ENCODE measurements at regions not wholly inside any gene's neighbourhood (a gene's known extent, or its start where the extent isn't known, plus 50 kb on each side); places are given as distances from the start of the nearest gene placed in this dataset.
"Not testable (repeated sequence)": the region's sequence is repeated elsewhere in the genome, so short reads cannot be mapped to it uniquely, and the experiment has no call there.

GRCh38 chr16:50449800-50450199 lies 81.0 kb upstream of the BRD7 start:
- H3K4me1 ChIP-seq (ENCODE audit: control insufficient read depth, insufficient read depth, low read depth, low read length) = peaks cover 1% of the 10 kb centered on the region
- no peak overlapping the region for H2BK5ac ChIP-seq (ENCODE audit: low read depth, low read length, poor library complexity, severe bottlenecking)
- 45% methylated on average over 5 of the region's 6 CpGs for WGBS
- H2BK120ac ChIP-seq (ENCODE audit: low read depth, low read length) = no peak overlapping the region
- no peak for DNase-seq
- peaks cover 34 to 40% of the 10 kb centered on the region in 2 experiments for H3K27me3 ChIP-seq (ENCODE audit: control insufficient read depth in 1 of 2, insufficient read depth in 1 of 2, low read length in 2 of 2)
- H3K4me2 ChIP-seq (ENCODE audit: low read length, poor library complexity, severe bottlenecking) = no peak overlapping the region
- H3K9ac ChIP-seq (ENCODE audit: low read length) = no peak overlapping the region
- no peak overlapping the region for H2AFZ ChIP-seq (ENCODE audit: low read depth, low read length)
- no peaks in the 10 kb centered on the region for H3K9me3 ChIP-seq (ENCODE audit: control insufficient read depth, low read length)
- H2BK12ac ChIP-seq (ENCODE audit: low read length in 2 of 2) = no peak overlapping the region
- H2BK15ac ChIP-seq (ENCODE audit: low read depth, poor library complexity, severe bottlenecking) = no peak overlapping the region
- no peak overlapping the region for H4K8ac ChIP-seq (ENCODE audit: low read length)
- no peak overlapping the region for H3K18ac ChIP-seq (ENCODE audit: low read depth in 1 of 2, low read length in 2 of 2)
- H3K4ac ChIP-seq (ENCODE audit: low read depth in 1 of 2, low read length in 2 of 2) = no peak overlapping the region
- no peak overlapping the region for H4K91ac ChIP-seq (ENCODE audit: low read length)
- H3K23ac ChIP-seq (ENCODE audit: low read length in 2 of 2) = no peak overlapping the region
- H3K4me3 ChIP-seq (ENCODE audit: insufficient read depth in 1 of 2, low read depth in 1 of 2, low read length in 2 of 2) = no peak overlapping the region
- H2AK5ac ChIP-seq (ENCODE audit: low read length, severe bottlenecking) = no peak overlapping the region
- no peak overlapping the region for H3K14ac ChIP-seq (ENCODE audit: low read length in 2 of 2)
- no peak overlapping the region for H3K27ac ChIP-seq (ENCODE audit: low read length, poor library complexity, severe bottlenecking)
- H3K79me1 ChIP-seq (replicated peaks; ENCODE audit: low read length, poor library complexity, severe bottlenecking) = no peaks in the 10 kb centered on the region
- no peaks in the 10 kb centered on the region for H3K36me3 ChIP-seq (ENCODE audit: control insufficient read depth in 1 of 2, insufficient read depth in 2 of 2, low read depth in 1 of 2, low read length in 2 of 2)

- no peak for DNase-seq
- Histone ChIP-seq H3K4ac (ENCODE audit: low read depth in 1 of 2, low read length in 2 of 2) (no peak overlapping the region), H2AK5ac (ENCODE audit: low read length, severe bottlenecking) (no peak overlapping the region), H2BK15ac (ENCODE audit: low read depth, poor library complexity, severe bottlenecking) (no peak overlapping the region), H3K4me2 (ENCODE audit: low read length, poor library complexity, severe bottlenecking) (no peak overlapping the region), H3K36me3 (ENCODE audit: control insufficient read depth in 1 of 2, insufficient read depth in 2 of 2, low read depth in 1 of 2, low read length in 2 of 2) (no peaks in the 10 kb centered on the region), H3K27ac (ENCODE audit: low read length, poor library complexity, severe bottlenecking) (no peak overlapping the region), H3K27me3 (ENCODE audit: control insufficient read depth in 1 of 2, insufficient read depth in 1 of 2, low read length in 2 of 2) (peaks cover 34 to 40% of the 10 kb centered on the region in 2 experiments), H2BK120ac (ENCODE audit: low read depth, low read length) (no peak overlapping the region), H3K9ac (ENCODE audit: low read length) (no peak overlapping the region), H2AFZ (ENCODE audit: low read depth, low read length) (no peak overlapping the region), H3K23ac (ENCODE audit: low read length in 2 of 2) (no peak overlapping the region), H2BK12ac (ENCODE audit: low read length in 2 of 2) (no peak overlapping the region), H3K4me3 (ENCODE audit: insufficient read depth in 1 of 2, low read depth in 1 of 2, low read length in 2 of 2) (no peak overlapping the region), H3K4me1 (ENCODE audit: control insufficient read depth, insufficient read depth, low read depth, low read length) (peaks cover 1% of the 10 kb centered on the region), H3K79me1 (replicated peaks; ENCODE audit: low read length, poor library complexity, severe bottlenecking) (no peaks in the 10 kb centered on the region), H3K14ac (ENCODE audit: low read length in 2 of 2) (no peak overlapping the region), H3K18ac (ENCODE audit: low read depth in 1 of 2, low read length in 2 of 2) (no peak overlapping the region), H2BK5ac (ENCODE audit: low read depth, low read length, poor library complexity, severe bottlenecking) (no peak overlapping the region), H4K91ac (ENCODE audit: low read length) (no peak overlapping the region), H3K9me3 (ENCODE audit: control insufficient read depth, low read length) (no peaks in the 10 kb centered on the region), H4K8ac (ENCODE audit: low read length) (no peak overlapping the region)
- 84% methylated on average over 10 of the region's 10 CpGs for WGBS
Observed at GRCh38 chr16:50448981-50449380, 80.2 kb upstream of the BRD7 start.

- WGBS = 63% methylated on average over 5 of the region's 8 CpGs
Observed at GRCh38 chr16:50448522-50448921, 79.7 kb upstream of the BRD7 start.

GRCh38 chr16:50447386-50447785 lies 78.6 kb upstream of the BRD7 start:
- H2BK5ac ChIP-seq (ENCODE audit: low read depth, low read length, poor library complexity, severe bottlenecking); H3K4ac ChIP-seq (ENCODE audit: low read depth in 1 of 2, low read length in 2 of 2); H2BK120ac ChIP-seq (ENCODE audit: low read depth, low read length); H3K4me3 ChIP-seq (ENCODE audit: insufficient read depth in 1 of 2, low read depth in 1 of 2, low read length in 2 of 2); H4K8ac ChIP-seq (ENCODE audit: low read length); DNase-seq; H3K36me3 ChIP-seq (ENCODE audit: control insufficient read depth in 1 of 2, insufficient read depth in 2 of 2, low read depth in 1 of 2, low read length in 2 of 2); H3K9ac ChIP-seq (ENCODE audit: low read length); H4K91ac ChIP-seq (ENCODE audit: low read length); H3K18ac ChIP-seq (ENCODE audit: low read depth in 1 of 2, low read length in 2 of 2); H3K4me1 ChIP-seq (ENCODE audit: control insufficient read depth, insufficient read depth, low read depth, low read length); H3K9me3 ChIP-seq (ENCODE audit: control insufficient read depth, low read length); H2AK5ac ChIP-seq (ENCODE audit: low read length, severe bottlenecking); H3K23ac ChIP-seq (ENCODE audit: low read length in 2 of 2); H2BK15ac ChIP-seq (ENCODE audit: low read depth, poor library complexity, severe bottlenecking); H2AFZ ChIP-seq (ENCODE audit: low read depth, low read length); H2BK12ac ChIP-seq (ENCODE audit: low read length in 2 of 2); H3K4me2 ChIP-seq (ENCODE audit: low read length, poor library complexity, severe bottlenecking); H3K27ac ChIP-seq (ENCODE audit: low read length, poor library complexity, severe bottlenecking); H3K14ac ChIP-seq (ENCODE audit: low read length in 2 of 2); H3K79me1 ChIP-seq (replicated peaks; ENCODE audit: low read length, poor library complexity, severe bottlenecking): not testable (repeated sequence)
- WGBS = 73% methylated on average over 8 of the region's 8 CpGs
- H3K27me3 ChIP-seq (ENCODE audit: control insufficient read depth in 1 of 2, insufficient read depth in 1 of 2, low read length in 2 of 2) = peaks cover 30 to 40% of the 10 kb centered on the region in 2 experiments

More at GRCh38 chr16:50448522-50448921, 79.7 kb upstream of the BRD7 start:
- H3K4me3 ChIP-seq (ENCODE audit: insufficient read depth in 1 of 2, low read depth in 1 of 2, low read length in 2 of 2) = no peak overlapping the region
- H3K79me1 ChIP-seq (replicated peaks; ENCODE audit: low read length, poor library complexity, severe bottlenecking) = no peaks in the 10 kb centered on the region
- no peak overlapping the region for H2AFZ ChIP-seq (ENCODE audit: low read depth, low read length)
- H3K27me3 ChIP-seq (ENCODE audit: control insufficient read depth in 1 of 2, insufficient read depth in 1 of 2, low read length in 2 of 2) = peaks cover 34 to 40% of the 10 kb centered on the region in 2 experiments
- no peak overlapping the region for H4K8ac ChIP-seq (ENCODE audit: low read length)
- H3K27ac ChIP-seq (ENCODE audit: low read length, poor library complexity, severe bottlenecking) = no peak overlapping the region
- H3K36me3 ChIP-seq (ENCODE audit: control insufficient read depth in 1 of 2, insufficient read depth in 2 of 2, low read depth in 1 of 2, low read length in 2 of 2) = no peaks in the 10 kb centered on the region
- H2BK120ac ChIP-seq (ENCODE audit: low read depth, low read length) = no peak overlapping the region
- H3K23ac ChIP-seq (ENCODE audit: low read length in 2 of 2) = no peak overlapping the region
- H3K4me2 ChIP-seq (ENCODE audit: low read length, poor library complexity, severe bottlenecking) = no peak overlapping the region
- no peak overlapping the region for H4K91ac ChIP-seq (ENCODE audit: low read length)
- DNase-seq = no peak
- H3K4me1 ChIP-seq (ENCODE audit: control insufficient read depth, insufficient read depth, low read depth, low read length) = peaks cover 1% of the 10 kb centered on the region
- H3K9me3 ChIP-seq (ENCODE audit: control insufficient read depth, low read length) = no peaks in the 10 kb centered on the region
- no peak overlapping the region for H2BK12ac ChIP-seq (ENCODE audit: low read length in 2 of 2)
- H2AK5ac ChIP-seq (ENCODE audit: low read length, severe bottlenecking) = no peak overlapping the region
- no peak overlapping the region for H3K14ac ChIP-seq (ENCODE audit: low read length in 2 of 2)
- H2BK5ac ChIP-seq (ENCODE audit: low read depth, low read length, poor library complexity, severe bottlenecking) = no peak overlapping the region
- no peak overlapping the region for H3K18ac ChIP-seq (ENCODE audit: low read depth in 1 of 2, low read length in 2 of 2)
- no peak overlapping the region for H3K4ac ChIP-seq (ENCODE audit: low read depth in 1 of 2, low read length in 2 of 2)
- no peak overlapping the region for H2BK15ac ChIP-seq (ENCODE audit: low read depth, poor library complexity, severe bottlenecking)
- H3K9ac ChIP-seq (ENCODE audit: low read length) = no peak overlapping the region
